ENCODE measurements at regions not wholly inside any gene's neighbourhood (a gene's known extent, or its start where the extent isn't known, plus 50 kb on each side); places are given as distances from the start of the nearest gene placed in this dataset.

GRCh38 chr5:154587123-154588026 is 109.3 kb upstream of the HAND1 start:
- DNase-seq, result no peak

GRCh38 chr5:154583671-154584177 is 105.7 kb upstream of the HAND1 start:
- DNase-seq, result no peak

- DNase-seq, result no peak
These were observed 102.4 kb upstream of the HAND1 start for GRCh38 chr5:154580422-154580821.

GRCh38 chr5:154577416-154577815 is 99.4 kb upstream of the HAND1 start:
- no peak for DNase-seq

- DNase-seq, result no peak
These were observed 98.4 kb upstream of the HAND1 start for GRCh38 chr5:154576429-154576806.

- DNase-seq, result no peak
These were observed 97.8 kb upstream of the HAND1 start for GRCh38 chr5:154575546-154576428.

- no peak for DNase-seq
These were observed 95.0 kb upstream of the HAND1 start for GRCh38 chr5:154573011-154573410.

GRCh38 chr5:154571325-154572035 is 93.5 kb upstream of the HAND1 start:
- no peak for DNase-seq

GRCh38 chr5:154570572-154571324 is 92.7 kb upstream of the HAND1 start:
- no peak for DNase-seq

GRCh38 chr5:154568589-154568988 is 90.6 kb upstream of the HAND1 start:
- DNase-seq, result no peak

GRCh38 chr5:154567155-154567554 is 89.1 kb upstream of the HAND1 start:
- DNase-seq, result no peak

- no peak for DNase-seq
These were observed 88.2 kb upstream of the HAND1 start for GRCh38 chr5:154566146-154566680.

GRCh38 chr5:154565123-154565522 is 87.1 kb upstream of the HAND1 start:
- DNase-seq, result no peak

- DNase-seq, result no peak
These were observed 84.3 kb upstream of the HAND1 start for GRCh38 chr5:154562244-154562880.

- DNase-seq, result no peak
These were observed 81.6 kb upstream of the HAND1 start for GRCh38 chr5:154559398-154560276.

- no peak for DNase-seq
These were observed 79.5 kb upstream of the HAND1 start for GRCh38 chr5:154557548-154557947.

- no peak for DNase-seq
These were observed 69.5 kb upstream of the HAND1 start for GRCh38 chr5:154547551-154547950.

GRCh38 chr5:154546719-154547118 is 68.7 kb upstream of the HAND1 start:
- DNase-seq, result no peak

- DNase-seq, result no peak
These were observed 66.6 kb upstream of the HAND1 start for GRCh38 chr5:154544646-154545045.

- no peak for DNase-seq
These were observed 65.4 kb upstream of the HAND1 start for GRCh38 chr5:154543380-154543779.

All from NCI-H526 (cell line).